Activated CD8-positive, alpha-beta T cell treated with anti-CD3 and anti-CD28 coated beads for 36 hours (primary cell): ENCODE measurements at regions not wholly inside any gene's neighbourhood (a gene's known extent, or its start where the extent isn't known, plus 50 kb on each side); places are given as distances from the start of the nearest gene placed in this dataset.

ENCODE experiments used
- ATAC-seq: fragments of 200-7000 bp; cut with Tn5 transposase; one replicate; pipeline ENCODE4 v1.10.0; 2021; ENCODE audit warnings: mild to moderate bottlenecking, moderate library complexity
- CTCF ChIA-PET: fragments of 350-600 bp; sonication (Branson Sonifier 250); formaldehyde crosslinking; loops from one replicate; lab custom pipeline; 2021; ENCODE audit warnings: antibody characterized with exemption; lab: Charles Lee
- POLR2A ChIA-PET: fragments of 350-600 bp; sonication (Branson Sonifier 250); formaldehyde crosslinking; loops from one replicate; lab custom pipeline; 2021; ENCODE audit warnings: antibody characterized with exemption; lab: Charles Lee
- DNase-seq: peaks from one replicate; pipeline ENCODE4 v3.0.0-alpha.2; 2020
- H3K27ac Mint-ChIP-seq: one replicate; pipeline ENCODE4 v1.8.0; 2021; ENCODE audit warnings: mild to moderate bottlenecking, mixed read lengths
- H3K27me3 Mint-ChIP-seq: one replicate; pipeline ENCODE4 v1.8.0; 2021; ENCODE audit warnings: mixed read lengths
- H3K36me3 Mint-ChIP-seq: one replicate; pipeline ENCODE4 v1.8.0; 2021; ENCODE audit warnings: low read depth, mixed read lengths
- H3K4me1 Mint-ChIP-seq: one replicate; pipeline ENCODE4 v1.8.0; 2021; ENCODE audit warnings: low read depth, mixed read lengths
- H3K4me3 Mint-ChIP-seq: one replicate; pipeline ENCODE4 v1.8.0; 2021; ENCODE audit warnings: mild to moderate bottlenecking, moderate library complexity, mixed read lengths
- H3K9me3 Mint-ChIP-seq: one replicate; pipeline ENCODE4 v1.8.0; 2021; ENCODE audit warnings: mixed read lengths
- CTCF ChIP-seq: fragments of 200-600 bp; IDR thresholded peaks from one replicate; pipeline ENCODE4 v1.8.0; 2022; ENCODE audit warnings: antibody characterized with exemption, mild to moderate bottlenecking
- intact Hi-C: fragments of 100-400 bp; cut with micrococcal nuclease; formaldehyde crosslinking; loops from one replicate; pipeline ENCODE4 v1.10.0; 2022

GRCh38 chr5:106730506-106730905, 940.2 kb downstream of the EFNA5 start:
- ChIA-PET POLR2A (no interaction called here), CTCF (no interaction called here)
- Mint-ChIP-seq H3K27ac (no peak overlapping the region), H3K9me3 (peaks cover 32% of the 10 kb centered on the region), H3K4me1 (no peaks in the 10 kb centered on the region), H3K36me3 (no peaks in the 10 kb centered on the region), H3K4me3 (no peak overlapping the region), H3K27me3 (no peaks in the 10 kb centered on the region)
- TF ChIP-seq CTCF = no peak
- intact Hi-C loops = no loop called here
- DNase-seq (no peak), ATAC-seq (no peak)

GRCh38 chr5:106728208-106728607, 942.5 kb downstream of the EFNA5 start:
- no peak overlapping the region for H3K27ac Mint-ChIP-seq
- POLR2A ChIA-PET = no interaction called here
- TF ChIP-seq CTCF = no peak
- no peak for DNase-seq
- H3K4me1 Mint-ChIP-seq = no peaks in the 10 kb centered on the region
- no peaks in the 10 kb centered on the region for H3K36me3 Mint-ChIP-seq
- H3K27me3 Mint-ChIP-seq = no peaks in the 10 kb centered on the region
- peaks cover 20% of the 10 kb centered on the region for H3K9me3 Mint-ChIP-seq
- H3K4me3 Mint-ChIP-seq = no peak overlapping the region
- CTCF ChIA-PET = no interaction called here
- no peak for ATAC-seq
- intact Hi-C loops = no loop called here

GRCh38 chr5:106727071-106727470, 943.7 kb downstream of the EFNA5 start:
- CTCF ChIA-PET = no interaction called here
- no peak for TF ChIP-seq CTCF
- DNase-seq (no peak), ATAC-seq (no peak)
- Mint-ChIP-seq H3K36me3 (no peaks in the 10 kb centered on the region), H3K27me3 (no peaks in the 10 kb centered on the region), H3K9me3 (peaks cover 10% of the 10 kb centered on the region), H3K4me3 (no peak overlapping the region), H3K4me1 (no peaks in the 10 kb centered on the region), H3K27ac (no peak overlapping the region)
- intact Hi-C loops = no loop called here
- POLR2A ChIA-PET = no interaction called here

- H3K9me3 Mint-ChIP-seq = peaks cover 1% of the 10 kb centered on the region
- no peak for TF ChIP-seq CTCF
- no peak overlapping the region for H3K4me3 Mint-ChIP-seq
- DNase-seq = no peak
- ChIA-PET POLR2A (no interaction called here), CTCF (no interaction called here)
- H3K27ac Mint-ChIP-seq = no peak overlapping the region
- no peaks in the 10 kb centered on the region for H3K36me3 Mint-ChIP-seq
- intact Hi-C loops = no loop called here
- H3K27me3 Mint-ChIP-seq = no peaks in the 10 kb centered on the region
- no peak for ATAC-seq
- no peaks in the 10 kb centered on the region for H3K4me1 Mint-ChIP-seq
Measured at GRCh38 chr5:106720367-106720766, 950.4 kb downstream of the EFNA5 start.

- no peak for TF ChIP-seq CTCF
- Mint-ChIP-seq H3K36me3 (no peaks in the 10 kb centered on the region), H3K27ac (no peak overlapping the region), H3K27me3 (no peaks in the 10 kb centered on the region), H3K9me3 (peaks cover 2% of the 10 kb centered on the region), H3K4me3 (no peak overlapping the region), H3K4me1 (no peaks in the 10 kb centered on the region)
- ChIA-PET POLR2A (no interaction called here), CTCF (no interaction called here)
- ATAC-seq = no peak
- intact Hi-C loops = no loop called here
- no peak for DNase-seq
Measured at GRCh38 chr5:106699796-106700195, 970.9 kb downstream of the EFNA5 start.
